Femur (tissue), 1 donor: ENCODE measurements at regions not wholly inside any gene's neighbourhood (a gene's known extent, or its start where the extent isn't known, plus 50 kb on each side); places are given as distances from the start of the nearest gene placed in this dataset.
"Not testable (repeated sequence)": the region's sequence is repeated elsewhere in the genome, so short reads cannot be mapped to it uniquely, and the experiment has no call there.

ENCODE experiments used
- DNase-seq: peaks from one replicate; pipeline ENCODE4 v3.0.0-alpha.2; 2017

DNA sequence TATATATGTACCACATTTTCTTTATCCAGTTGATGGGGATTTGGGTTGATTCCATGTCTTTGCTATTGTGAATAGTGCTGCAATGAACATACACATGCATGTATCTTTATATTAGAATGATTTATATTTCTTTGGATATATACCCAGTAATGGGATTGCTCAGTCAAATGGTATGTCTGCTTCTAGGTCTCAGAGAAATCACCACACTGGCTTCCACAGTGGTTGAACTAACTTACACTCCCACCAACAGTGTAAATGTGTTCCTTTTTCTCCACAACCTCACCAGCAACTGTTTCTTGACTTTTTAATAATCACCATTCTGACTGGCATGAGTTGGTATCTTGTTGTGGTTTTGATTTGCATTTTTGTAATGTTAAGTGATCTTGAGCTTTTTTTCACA is 452.2 kb upstream of the FLRT2 start:
- DNase-seq, result not testable (repeated sequence)

DNA sequence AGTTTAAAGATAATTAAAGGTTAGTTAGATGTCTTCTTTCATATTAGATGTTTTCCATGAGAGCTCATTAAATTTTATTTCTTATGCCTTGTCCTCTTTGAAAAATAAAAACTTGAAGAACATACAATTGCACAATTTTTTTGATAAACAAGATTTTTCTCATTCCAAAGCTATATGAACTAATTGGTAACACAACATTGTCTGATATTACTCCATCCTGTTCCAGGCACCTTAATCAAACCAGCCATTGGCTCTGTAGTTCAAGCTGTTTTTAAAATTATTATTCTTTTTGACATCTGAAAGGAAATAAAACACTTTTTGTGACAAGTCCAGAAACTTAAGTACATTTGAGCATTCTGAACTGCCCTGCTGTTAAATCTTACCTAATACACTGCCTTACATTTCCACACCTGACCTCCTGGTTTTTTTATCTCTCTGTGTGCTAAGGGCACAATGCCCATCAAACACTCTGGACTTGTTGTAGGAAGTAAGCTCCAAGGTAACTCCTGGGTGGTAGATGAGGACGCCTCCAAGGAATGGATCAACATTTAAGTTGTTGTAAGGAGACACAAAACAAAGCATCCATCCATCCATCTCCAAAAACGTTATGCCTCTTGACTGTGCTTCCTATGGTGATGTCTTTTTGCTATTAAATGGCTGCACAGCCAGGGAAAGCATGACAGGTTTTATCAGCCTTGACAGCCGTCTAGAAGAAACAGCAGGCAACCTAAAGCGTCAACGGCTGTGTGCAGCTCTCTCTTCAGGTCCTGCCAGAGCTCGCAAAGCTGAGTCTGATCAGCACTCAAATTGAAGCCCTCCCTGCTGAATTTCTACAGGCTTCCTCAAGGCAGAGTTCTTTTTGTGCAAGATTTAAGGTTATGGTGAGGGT is 449.9 kb upstream of the FLRT2 start:
- DNase-seq, result no peak

DNA sequence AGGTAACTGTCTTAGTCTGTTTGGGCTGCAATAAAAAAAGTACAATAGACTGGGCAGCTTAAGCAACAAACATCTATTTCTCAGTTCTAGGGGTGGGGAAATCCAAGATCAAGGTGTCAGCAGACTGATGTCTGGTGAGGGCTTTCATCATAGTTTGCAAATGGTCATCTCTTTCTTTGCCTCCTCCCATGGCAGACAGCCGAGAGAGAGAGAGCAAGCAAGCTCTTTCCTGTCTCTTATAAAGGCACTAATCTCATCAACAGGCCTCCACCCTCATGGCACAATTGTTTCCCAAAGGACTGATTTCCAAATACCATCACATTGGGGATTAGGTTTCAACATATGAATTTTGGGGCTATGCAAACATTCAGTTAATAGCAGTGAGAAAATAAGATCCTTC is 445.6 kb upstream of the FLRT2 start:
- DNase-seq, result no peak

DNA sequence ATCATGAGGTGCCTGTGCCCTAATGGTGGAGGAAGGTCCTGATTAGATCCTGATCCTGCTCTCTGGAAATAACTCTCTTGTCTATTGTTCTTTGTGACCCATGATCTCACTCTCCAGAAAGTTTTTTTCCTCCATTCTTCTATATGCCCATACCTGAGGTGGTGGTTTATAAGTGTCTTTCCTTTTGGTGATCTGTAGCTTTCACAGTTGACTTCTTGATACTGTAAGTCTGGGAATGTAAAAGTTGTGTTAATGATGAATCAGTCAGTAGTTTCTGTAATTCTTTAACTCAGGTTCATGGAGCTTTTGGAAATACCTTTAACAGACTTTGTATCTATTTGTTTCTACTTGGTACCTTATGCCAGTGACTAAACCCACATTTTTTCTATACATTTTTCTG is 444.0 kb upstream of the FLRT2 start:
- no peak for DNase-seq

DNA sequence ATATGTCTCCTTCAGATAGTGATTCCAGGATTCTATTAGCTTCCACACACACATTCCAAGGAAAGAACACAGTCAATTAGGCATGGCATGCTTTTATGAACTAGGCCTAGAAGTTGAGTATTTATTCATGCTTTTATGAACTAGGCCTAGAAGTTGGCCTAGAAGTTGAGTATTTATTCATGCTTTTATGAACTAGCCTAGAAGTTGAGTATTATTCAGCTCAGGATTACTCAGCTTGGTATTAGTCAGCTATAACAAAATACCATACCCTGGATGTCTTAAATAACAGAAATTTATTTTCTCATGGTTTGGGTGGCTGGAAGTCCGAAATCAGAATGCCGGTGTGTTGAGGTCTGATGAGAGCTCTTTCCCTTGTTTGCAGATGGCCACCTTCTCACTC is 442.7 kb upstream of the FLRT2 start:
- DNase-seq, result no peak

DNA sequence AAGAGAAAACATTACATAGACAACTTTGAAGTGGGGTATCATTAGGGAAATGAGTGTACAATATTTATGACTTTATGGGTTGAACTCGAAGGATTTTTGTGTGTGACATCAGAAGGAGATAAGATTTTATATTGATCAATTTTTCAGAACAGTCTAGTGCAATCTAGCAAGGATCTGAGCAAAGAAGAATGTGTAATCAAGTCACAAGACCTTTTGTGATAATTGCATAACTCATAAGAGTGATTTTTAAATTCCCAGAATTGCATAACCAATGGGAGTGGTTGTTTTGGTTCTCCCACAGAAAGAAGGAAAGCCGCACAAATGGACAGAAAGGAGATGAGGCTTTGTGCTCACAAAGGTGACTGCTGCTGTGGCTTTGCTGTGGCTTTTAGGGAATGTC is 441.8 kb upstream of the FLRT2 start:
- DNase-seq, result no peak

DNA sequence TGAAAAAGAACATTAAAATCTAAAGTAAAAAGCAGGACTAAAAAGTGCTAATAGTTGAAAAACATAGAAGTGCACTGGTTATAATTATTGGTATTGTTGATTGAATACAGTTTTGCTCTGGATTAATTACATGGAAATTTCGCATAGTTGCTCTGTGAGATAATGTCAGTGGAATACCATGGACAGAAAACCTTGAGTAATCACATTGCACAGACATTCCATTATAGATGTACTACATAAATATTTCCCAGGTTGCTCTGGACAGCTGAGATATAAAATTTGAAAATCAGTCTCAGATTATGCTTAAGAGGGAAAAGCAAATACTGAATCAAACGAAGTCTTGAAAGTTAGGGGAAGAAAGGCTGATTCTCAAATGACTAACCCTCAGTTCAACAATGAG is 439.3 kb upstream of the FLRT2 start:
- no peak for DNase-seq

DNA sequence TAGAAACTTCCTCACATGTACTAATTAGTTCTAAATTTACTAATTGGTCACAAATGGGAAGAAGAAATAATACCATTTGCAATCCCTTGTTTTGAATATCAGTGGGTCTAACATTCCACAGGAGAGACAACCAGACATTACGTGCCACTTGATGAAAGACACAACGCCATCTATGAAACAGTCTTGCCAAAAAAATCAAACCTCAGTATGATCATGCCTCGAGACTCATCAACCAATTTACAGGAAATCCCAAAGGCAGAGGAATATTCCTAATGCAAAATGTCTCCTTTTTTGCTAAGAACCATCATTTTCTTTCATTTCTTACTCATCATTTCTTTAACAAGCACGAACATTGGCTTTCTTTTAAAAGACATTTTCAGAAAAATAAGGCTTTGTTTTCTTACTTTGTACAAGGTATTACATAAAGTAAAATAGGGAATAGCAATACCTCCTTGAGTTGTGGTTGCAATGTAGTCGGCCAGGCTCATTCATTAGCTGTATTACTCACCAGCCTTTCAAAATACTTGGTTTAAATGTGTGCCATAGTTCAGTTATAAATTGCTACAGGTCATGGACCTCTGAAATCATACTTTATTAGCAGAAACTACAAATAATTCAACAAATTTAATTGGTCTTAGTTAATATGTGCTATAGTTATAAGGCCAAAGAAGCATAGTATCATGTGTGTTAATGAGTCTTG is 436.2 kb upstream of the FLRT2 start:
- DNase-seq, result no peak

DNA sequence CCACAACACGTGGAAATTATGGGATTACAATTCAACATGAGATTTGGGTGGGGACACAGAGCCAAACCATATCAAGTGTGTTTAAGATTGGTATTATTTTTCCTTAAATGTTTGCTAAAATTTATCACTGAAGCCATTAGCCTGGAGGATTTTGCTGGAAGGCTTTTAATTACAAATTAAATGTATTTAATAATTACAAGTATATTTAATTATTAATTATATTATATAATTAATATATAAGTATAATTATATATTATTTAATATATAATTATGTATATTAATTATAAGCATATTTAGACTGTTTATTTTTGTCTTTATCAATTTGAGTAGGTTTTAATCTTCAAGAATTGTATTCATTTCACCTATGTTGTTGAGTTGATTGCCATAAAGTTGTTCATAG is 427.4 kb upstream of the FLRT2 start:
- no peak for DNase-seq

DNA sequence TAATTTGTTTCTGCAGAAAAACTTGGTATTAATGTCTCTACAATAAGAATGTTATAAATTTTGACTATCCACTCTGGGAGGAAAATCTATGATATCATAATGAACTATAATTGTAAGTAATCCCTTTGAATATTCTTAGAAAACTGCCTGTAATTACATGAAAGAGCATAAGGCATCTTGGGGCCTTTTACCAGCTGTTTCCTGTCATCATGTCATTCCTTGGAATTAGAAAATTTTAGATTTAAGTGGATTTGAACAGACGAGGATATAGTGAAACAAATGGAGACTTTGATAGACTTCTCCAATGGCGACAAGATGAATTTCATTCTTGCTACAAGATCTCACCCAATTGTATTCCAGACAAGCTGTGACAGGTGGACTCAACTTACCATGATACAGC is 423.4 kb upstream of the FLRT2 start:
- DNase-seq, result no peak

DNA sequence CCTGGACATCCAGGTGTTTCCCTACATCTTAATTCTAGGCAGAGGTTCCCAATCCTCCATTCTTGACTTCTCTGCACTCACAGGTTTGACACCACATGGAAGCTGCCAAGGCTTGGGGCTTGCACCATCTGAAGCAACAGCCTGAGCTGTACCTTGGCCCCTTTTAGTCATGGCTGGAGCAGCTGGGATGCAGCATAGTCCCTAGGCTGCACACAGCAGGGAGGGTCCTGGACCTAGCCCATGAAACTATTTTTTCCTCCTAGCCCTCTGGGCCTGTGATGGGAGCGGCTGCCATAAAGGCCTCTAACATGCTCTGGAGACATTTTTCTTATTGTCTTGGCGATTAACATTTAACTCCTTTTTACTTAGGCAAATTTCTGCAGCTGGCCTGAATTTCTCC is 417.2 kb upstream of the FLRT2 start:
- DNase-seq, result no peak

DNA sequence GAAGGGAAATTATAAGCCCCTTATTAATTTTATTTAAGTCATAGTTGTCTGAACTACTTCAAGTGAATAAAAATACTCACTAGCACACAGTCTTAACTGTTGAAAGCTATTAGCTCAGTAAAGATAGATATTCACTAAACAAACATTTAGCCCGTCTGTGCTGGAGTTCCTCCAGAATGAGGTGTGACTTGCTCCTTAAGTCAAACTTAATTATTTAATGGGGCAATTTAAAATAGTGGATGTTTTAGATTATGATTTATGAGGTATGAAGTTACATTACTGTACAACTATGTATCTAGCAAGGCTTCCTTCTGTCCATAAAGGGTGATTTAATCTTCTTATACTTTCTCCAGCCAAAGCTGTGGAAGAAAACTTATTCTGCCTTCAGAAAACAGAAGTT is 414.0 kb upstream of the FLRT2 start:
- DNase-seq, result no peak

DNA sequence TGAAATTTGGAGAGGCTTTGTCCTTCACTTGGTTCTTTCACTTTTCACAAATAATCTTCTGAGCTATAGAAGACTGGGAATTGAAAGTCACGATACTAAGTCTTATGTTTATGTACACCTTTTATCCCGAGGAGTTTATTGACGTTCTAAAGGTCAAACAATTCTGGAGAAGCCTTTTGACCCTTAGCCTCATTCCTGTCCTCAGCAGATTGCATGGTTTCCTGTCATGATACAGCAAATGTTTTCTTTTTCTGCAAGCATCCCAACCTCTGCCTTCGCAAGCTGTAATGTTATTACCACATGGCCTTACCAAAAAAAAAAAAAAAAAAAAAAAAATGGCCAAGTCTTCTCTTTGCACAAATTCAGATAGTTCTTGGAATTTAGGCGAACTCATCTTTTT is 411.7 kb upstream of the FLRT2 start:
- DNase-seq, result no peak

DNA sequence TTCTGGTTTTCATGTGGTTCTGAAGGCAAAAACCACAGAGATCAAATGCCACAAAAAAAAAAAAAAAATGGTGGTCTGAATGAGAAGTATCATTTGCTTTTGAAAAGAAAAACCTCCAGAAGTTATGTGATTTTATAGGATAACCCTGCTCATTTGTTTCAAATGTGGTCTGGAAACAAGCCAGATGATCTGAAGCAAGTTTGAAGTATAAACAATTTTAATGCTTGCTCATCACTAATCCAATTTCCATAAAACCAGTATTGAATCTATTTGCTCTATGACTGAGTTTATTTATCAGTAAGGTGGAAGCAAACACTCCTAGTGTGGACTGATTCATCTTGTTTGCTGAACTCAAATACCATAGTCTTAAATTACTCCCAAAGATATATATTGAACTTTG is 407.3 kb upstream of the FLRT2 start:
- DNase-seq, result no peak

DNA sequence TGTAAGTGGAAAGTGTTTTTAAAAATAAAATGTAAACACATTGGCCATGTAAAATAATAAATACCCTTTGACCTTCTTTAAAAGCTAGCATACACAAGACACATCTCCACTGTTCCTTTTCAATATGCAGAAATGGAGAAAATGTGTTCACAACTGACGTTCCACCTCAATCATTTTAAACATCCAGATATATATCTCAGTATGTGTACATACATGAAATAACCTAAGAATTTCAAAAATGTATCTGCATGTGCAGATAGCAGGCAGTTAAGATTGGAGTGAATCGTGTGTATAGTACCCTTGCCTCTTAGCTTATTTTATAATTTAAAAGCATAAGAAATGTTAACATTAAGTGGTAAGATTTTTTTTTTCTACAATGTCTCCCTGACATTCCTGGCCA is 406.2 kb upstream of the FLRT2 start:
- DNase-seq, result no peak

DNA sequence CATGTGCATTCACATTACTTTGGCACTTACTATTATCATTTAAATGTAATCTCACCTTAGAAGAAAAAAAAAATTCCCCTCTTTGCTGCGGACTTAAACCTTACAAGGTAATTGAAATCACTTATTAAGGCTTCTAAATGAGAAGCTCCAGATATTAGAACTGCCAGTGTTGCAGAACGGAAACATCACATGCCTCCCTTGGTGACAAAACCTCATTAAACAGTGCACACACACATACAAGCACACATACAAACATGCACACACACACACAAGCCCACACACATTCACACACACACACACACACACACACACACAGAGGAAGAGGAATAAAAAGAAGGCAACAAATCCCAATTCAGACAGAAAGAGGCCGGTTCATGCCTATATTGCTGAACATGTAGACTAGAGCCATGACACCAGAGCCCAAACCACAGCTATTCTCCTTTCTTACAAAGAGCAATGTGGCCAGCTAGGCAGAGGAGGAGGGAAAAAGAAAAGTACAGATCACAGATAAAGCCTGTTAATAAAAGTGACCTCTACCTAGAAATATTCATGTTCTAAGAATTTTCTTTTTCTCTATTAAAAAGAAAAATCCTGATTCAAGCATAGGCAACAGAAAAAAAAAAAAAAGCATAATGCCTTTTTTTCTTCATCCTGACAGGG is 405.2 kb upstream of the FLRT2 start:
- no peak for DNase-seq

DNA sequence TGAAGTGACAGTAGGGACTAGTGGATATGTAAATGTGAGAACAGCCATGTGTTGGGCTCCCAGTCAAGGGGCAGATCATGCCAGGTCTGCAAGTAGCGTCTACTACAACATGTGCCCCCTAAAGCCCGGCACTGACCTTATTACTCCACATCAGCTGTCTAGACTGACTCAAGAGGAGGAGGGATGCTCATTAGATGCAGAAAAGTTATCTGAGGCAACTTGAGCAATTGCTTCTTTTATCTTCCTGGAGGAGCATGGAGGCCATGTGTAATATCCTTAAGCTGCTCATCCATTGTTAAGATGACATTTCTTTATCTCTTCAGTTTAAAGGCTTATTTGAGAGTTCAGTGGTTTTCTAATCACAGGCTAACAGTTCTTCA is 404.7 kb upstream of the FLRT2 start:
- DNase-seq, result no peak

DNA sequence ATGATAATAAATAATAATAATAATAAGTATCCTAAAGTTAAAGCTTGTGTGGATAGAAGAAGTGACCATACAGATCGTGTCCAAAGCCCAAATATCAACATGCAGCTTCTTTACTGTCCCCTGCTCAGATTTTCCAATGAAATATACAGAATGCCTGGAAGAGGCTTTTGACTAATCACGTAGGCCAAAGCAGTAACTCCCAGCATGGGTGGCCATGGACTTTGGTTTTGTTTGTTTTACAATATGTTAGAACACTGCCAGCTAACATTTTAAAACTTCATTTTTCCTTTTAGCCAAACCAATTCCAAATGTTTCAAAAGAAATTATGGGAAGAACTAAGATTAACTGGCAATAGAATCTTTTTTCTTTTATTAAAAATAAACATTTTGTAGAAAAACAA is 400.0 kb upstream of the FLRT2 start:
- no peak for DNase-seq

DNA sequence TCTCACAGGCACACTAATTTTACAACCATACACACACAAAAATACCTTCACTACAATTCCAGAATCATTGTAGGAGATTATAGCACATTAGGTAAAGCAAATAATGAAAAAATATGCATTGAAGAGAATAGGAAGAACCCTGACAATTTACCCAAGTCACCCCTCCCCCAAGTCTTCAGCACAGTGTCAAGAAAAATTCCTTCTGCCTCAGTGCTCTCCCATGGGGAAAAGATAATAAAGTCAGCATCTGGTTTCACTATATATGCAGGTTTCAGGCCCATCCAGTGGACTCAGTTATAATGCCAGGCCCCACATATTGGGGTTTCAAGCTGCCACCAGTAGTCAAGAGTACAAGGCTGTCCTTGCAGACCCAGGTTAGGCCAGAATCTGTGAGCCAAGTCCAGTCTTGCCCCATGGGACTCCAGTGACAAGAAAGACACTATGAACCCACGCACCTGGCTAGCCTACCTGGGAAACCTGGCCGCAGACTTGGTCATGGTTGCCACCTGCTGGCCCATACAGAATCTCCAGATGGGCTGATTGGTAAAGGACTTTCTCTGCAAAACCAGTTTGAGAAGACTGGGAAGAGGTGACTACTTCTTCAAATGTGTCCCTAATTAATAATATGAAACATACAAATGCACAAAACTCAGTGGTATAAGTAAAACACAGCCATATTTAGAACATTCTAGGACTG is 398.6 kb upstream of the FLRT2 start:
- no peak for DNase-seq

DNA sequence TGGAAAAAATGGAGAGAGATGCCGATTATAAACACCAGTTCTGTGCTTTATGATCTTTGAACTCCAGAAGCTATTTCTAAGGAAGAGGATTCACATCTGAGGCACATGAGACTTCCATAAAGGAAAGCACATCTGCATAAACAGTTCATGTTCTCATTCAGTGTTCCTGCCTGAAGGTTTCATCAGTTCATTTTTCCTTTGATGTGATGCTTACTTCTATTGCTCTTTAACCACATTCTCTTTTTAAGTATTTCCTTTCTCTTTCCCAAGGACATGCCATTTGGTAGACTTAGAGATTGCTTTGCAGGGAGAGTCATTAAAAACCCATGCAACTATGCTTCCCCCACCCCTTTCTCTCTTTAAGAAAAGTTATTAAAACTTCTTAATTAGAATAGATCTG is 387.0 kb upstream of the FLRT2 start:
- DNase-seq, result no peak

DNA sequence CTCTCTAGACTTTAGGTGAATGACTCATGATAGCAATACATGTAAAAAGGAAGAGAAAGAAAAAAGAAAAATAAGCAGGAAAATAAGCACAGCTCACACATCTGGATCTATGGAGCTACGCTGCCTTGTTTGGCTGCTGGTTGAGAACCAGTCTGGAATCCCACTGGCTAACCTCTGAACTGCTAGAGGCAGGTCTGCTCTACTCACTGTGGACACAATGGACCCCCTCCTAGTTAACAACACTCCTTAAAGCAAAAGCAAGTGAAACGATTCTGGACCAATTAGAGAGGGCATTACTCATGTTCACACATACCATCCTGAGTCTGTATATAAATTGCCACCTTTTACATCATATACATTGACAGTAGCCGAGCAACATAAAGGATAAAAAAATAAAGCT is 383.2 kb upstream of the FLRT2 start:
- no peak for DNase-seq

DNA sequence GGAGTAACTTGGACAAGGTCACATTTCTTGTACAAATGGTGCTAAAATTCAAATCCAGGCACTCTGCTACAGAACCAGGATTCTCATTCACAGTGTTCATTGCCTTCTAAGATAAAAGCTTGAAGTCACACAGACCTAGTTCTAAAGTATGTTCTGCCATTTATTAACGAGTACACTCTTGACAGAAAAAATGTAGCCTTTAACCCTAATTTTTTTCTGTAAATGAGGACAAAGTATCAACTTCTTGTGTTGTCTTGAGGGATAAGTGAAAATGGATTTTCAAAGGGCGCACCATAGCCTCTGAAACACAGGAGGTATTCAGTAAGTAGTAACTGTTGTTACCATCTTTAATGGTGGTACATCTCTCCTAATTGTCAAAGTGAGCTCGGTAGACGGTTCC is 379.8 kb upstream of the FLRT2 start:
- no peak for DNase-seq

DNA sequence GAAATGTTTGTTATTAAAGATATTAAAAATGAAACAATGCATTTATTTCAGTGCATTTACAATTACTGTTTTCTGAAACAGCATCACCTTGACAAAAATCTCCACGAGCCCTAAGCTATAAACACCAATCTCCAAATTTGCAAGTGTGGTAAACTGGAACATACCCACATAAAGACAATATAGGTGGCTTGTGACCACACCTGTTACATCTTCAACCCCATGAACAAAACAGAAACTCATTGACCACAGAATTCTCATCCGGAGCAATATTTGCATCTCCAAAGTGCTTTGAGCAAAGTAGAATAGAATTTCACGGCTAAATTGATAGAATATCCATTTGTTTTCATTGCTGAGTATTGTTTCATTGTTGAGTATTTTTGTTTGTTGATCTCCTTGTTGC is 375.2 kb upstream of the FLRT2 start:
- DNase-seq, result no peak

DNA sequence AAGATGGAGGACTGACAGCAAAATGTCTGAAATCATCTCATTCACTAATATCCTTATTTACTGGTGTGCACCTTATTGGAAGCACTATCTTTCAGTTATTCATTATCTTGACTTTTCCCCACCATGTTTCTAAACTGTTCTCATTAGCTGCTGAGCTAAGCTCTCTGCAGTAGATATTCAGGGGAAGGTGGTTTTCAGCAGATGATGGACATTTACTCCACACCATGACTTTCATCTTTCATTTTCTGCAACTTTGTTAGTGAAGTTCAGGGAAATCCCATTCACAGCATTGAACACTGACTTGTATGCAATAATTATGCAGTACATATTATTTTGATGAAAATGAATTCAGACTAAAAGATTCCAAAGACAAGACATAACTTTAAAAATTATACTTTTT is 373.6 kb upstream of the FLRT2 start:
- DNase-seq, result no peak
